ENCODE measurements at regions not wholly inside any gene's neighbourhood (a gene's known extent, or its start where the extent isn't known, plus 50 kb on each side); places are given as distances from the start of the nearest gene placed in this dataset.

DNA sequence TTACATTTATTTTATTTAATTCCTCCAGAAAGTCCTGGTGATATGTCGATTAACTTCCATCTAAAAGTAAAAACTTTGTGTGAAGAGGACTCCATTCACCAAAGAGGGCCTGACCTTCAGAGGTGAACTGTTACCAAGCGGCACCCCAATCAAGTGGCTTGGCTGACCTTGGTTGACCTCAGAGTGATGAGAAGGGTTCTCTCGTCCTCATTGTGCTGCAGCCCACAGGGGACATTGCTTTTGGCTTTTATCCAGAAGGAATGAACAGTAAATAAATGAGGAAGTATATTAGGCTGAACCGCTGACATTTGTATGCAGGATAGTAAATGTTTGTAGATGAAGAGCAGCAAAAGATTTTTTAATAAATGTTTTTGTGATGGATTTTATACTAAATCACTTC, 172.4 kb upstream of the MKI67 start:
- TF ChIP-seq POLR2A (IDR thresholded peaks at IDR 0.05; ENCODE audit: low read length) (no peak), GATA1 (IDR thresholded peaks at IDR 0.05; ENCODE audit: low read depth, low read length) (no peak)

All from erythroblast (primary cell).